A673 (cell line): ENCODE measurements at regions not wholly inside any gene's neighbourhood (a gene's known extent, or its start where the extent isn't known, plus 50 kb on each side); places are given as distances from the start of the nearest gene placed in this dataset.

Experiments used
- BruUV-seq: library from RNA; stranded (reverse); fragments of 400-500 nt; replicated peaks from 2 replicates; lab custom pipeline; 2021; lab: Mats Ljungman, UMichigan
- CTCF ChIA-PET: fragments of 300-600 bp; sonication (Branson Sonifier 250); formaldehyde crosslinking; loops from one replicate; lab custom pipeline; 2022; ENCODE audit warnings: antibody characterized with exemption; lab: Charles Lee
- POLR2A ChIA-PET: fragments of 300-600 bp; sonication (Branson Sonifier 250); formaldehyde crosslinking; loops from one replicate; lab custom pipeline; 2022; ENCODE audit warnings: antibody characterized with exemption; ENCODE audit not compliant: low non-redundant PET; lab: Charles Lee
- DNase-seq: peaks from one replicate; pipeline ENCODE4 v3.0.0-alpha.2; 2015; ENCODE audit warnings: low spot score
- H3K27ac ChIP-seq: fragments of 200-600 bp; sonication (generic); 2 replicates; pipeline ENCODE4 v1.5.1; 2016; ENCODE audit warnings: mixed run types, low read depth, mild to moderate bottlenecking, mixed read lengths, antibody characterized with exemption, low read length; ENCODE audit not compliant: poor library complexity, severe bottlenecking
- H3K27me3 ChIP-seq: fragments of 200-600 bp; sonication (generic); replicated peaks from 2 replicates; pipeline ENCODE4 v1.6.1; 2017; ENCODE audit warnings: mixed run types, low read depth, mild to moderate bottlenecking, mixed read lengths, antibody characterized with exemption, low read length; ENCODE audit not compliant: insufficient read depth, poor library complexity
- H3K36me3 ChIP-seq: fragments of 200-600 bp; sonication (generic); 2 replicates; pipeline ENCODE4 v1.6.1; 2016; ENCODE audit warnings: mixed run types, mild to moderate bottlenecking, mixed read lengths, antibody characterized with exemption, low read length; ENCODE audit not compliant: insufficient read depth, poor library complexity, severe bottlenecking
- H3K4me1 ChIP-seq: fragments of 200-600 bp; sonication (generic); 2 replicates; pipeline ENCODE4 v1.6.1; 2017; ENCODE audit warnings: mixed run types, mild to moderate bottlenecking, mixed read lengths, antibody characterized with exemption, low read length; ENCODE audit not compliant: insufficient read depth, poor library complexity, severe bottlenecking
- H3K4me3 ChIP-seq: fragments of 200-600 bp; sonication (generic); 2 replicates; pipeline ENCODE4 v1.5.1; 2016; ENCODE audit warnings: low read depth, mixed run types, mild to moderate bottlenecking, mixed read lengths, low read length; ENCODE audit not compliant: poor library complexity, severe bottlenecking
- H3K9me3 ChIP-seq: fragments of 200-600 bp; sonication (generic); 2 replicates; pipeline ENCODE4 v1.6.1; 2016; ENCODE audit warnings: mixed run types, low read depth, mild to moderate bottlenecking, mixed read lengths, antibody characterized with exemption, low read length; ENCODE audit not compliant: poor library complexity, severe bottlenecking
- CTCF ChIP-seq: fragments of 300-800, 200-600 bp; sonication (generic); conservative IDR thresholded peaks from 2 replicates; pipeline ENCODE4 v1.5.1; 2017; ENCODE audit warnings: low read depth, mild to moderate bottlenecking, antibody characterized with exemption, low read length, moderate library complexity, mixed read lengths
- EZH2 ChIP-seq: fragments of 200-600 bp; sonication (generic); IDR thresholded peaks from 2 replicates; pipeline ENCODE4 v1.6.1; 2017; ENCODE audit warnings: borderline replicate concordance, low read depth, mild to moderate bottlenecking, mixed read lengths, antibody characterized with exemption, low read length; ENCODE audit not compliant: poor library complexity, severe bottlenecking
- intact Hi-C: fragments of 100-400 bp; cut with micrococcal nuclease; formaldehyde crosslinking; loops from one replicate; pipeline ENCODE4 v1.10.0; 2022; ENCODE audit not compliant: unreplicated experiment

GRCh38 chr14:38735005-38735404 lies 368.0 kb downstream of the SEC23A start:
- CTCF ChIA-PET: no interaction called here
- no peaks in the 10 kb centered on the region for H3K27me3 ChIP-seq
- H3K4me1 ChIP-seq: no peaks in the 10 kb centered on the region
- DNase-seq: no peak
- H3K27ac ChIP-seq: no peak overlapping the region
- intact Hi-C loops: no loop called here
- no peaks in the 10 kb centered on the region for H3K36me3 ChIP-seq
- no peak overlapping the region for H3K4me3 ChIP-seq
- TF ChIP-seq EZH2: no peak
- no peak for TF ChIP-seq CTCF
- POLR2A ChIA-PET: no interaction called here
- no peaks in the 10 kb centered on the region for H3K9me3 ChIP-seq
- BruUV-seq: no TSS peak

GRCh38 chr14:38731962-38732361 lies 371.1 kb downstream of the SEC23A start:
- DNase-seq: no peak
- no peaks in the 10 kb centered on the region for H3K4me1 ChIP-seq
- H3K27ac ChIP-seq: no peak overlapping the region
- POLR2A ChIA-PET: no interaction called here
- no peaks in the 10 kb centered on the region for H3K27me3 ChIP-seq
- BruUV-seq: no TSS peak
- no peak for TF ChIP-seq CTCF
- no peak for TF ChIP-seq EZH2
- intact Hi-C loops: no loop called here
- no peaks in the 10 kb centered on the region for H3K36me3 ChIP-seq
- no peaks in the 10 kb centered on the region for H3K9me3 ChIP-seq
- CTCF ChIA-PET: no interaction called here
- H3K4me3 ChIP-seq: no peak overlapping the region

- H3K36me3 ChIP-seq: no peaks in the 10 kb centered on the region
- ChIA-PET POLR2A (no interaction called here), CTCF (no interaction called here)
- intact Hi-C loops: no loop called here
- H3K27ac ChIP-seq: no peak overlapping the region
- H3K9me3 ChIP-seq: no peaks in the 10 kb centered on the region
- DNase-seq: no peak
- no peak for TF ChIP-seq EZH2
- no peak for TF ChIP-seq CTCF
- no peaks in the 10 kb centered on the region for H3K27me3 ChIP-seq
- no peak overlapping the region for H3K4me3 ChIP-seq
- no peaks in the 10 kb centered on the region for H3K4me1 ChIP-seq
- no TSS peak for BruUV-seq
These were observed 372.6 kb downstream of the SEC23A start for GRCh38 chr14:38730420-38730819.
